IPS-20b (cell line): ENCODE measurements at regions not wholly inside any gene's neighbourhood (a gene's known extent, or its start where the extent isn't known, plus 50 kb on each side); places are given as distances from the start of the nearest gene placed in this dataset.

ENCODE experiments used
- H3K27ac ChIP-seq: one replicate; pipeline ENCODE4 v1.5.1; 2013; ENCODE audit warnings: low read length
- H3K27me3 ChIP-seq: 2 replicates; pipeline ENCODE4 v1.6.1; 2013; ENCODE audit warnings: mild to moderate bottlenecking, low read length, inconsistent platforms; ENCODE audit not compliant: insufficient read depth
- H3K36me3 ChIP-seq: 2 replicates; pipeline ENCODE4 v1.6.1; 2013; ENCODE audit warnings: low read depth, mild to moderate bottlenecking, inconsistent platforms, low read length, moderate library complexity; ENCODE audit not compliant: insufficient read depth
- H3K4me1 ChIP-seq: 2 replicates; pipeline ENCODE4 v1.6.1; 2013; ENCODE audit warnings: mild to moderate bottlenecking, control low read depth, inconsistent platforms, low read length, moderate library complexity; ENCODE audit not compliant: insufficient read depth
- H3K4me3 ChIP-seq: 2 replicates; pipeline ENCODE4 v1.5.1; 2013; ENCODE audit warnings: mild to moderate bottlenecking, low read length, inconsistent platforms
- H3K9ac ChIP-seq: 2 replicates; pipeline ENCODE4 v1.6.1; 2013; ENCODE audit warnings: low read depth, mild to moderate bottlenecking, inconsistent platforms, low read length, moderate library complexity
- H3K9me3 ChIP-seq: 2 replicates; pipeline ENCODE4 v1.6.1; 2013; ENCODE audit warnings: mild to moderate bottlenecking, low read depth, low read length, inconsistent platforms; ENCODE audit not compliant: insufficient read depth

- H3K27ac ChIP-seq = no peak overlapping the region
- H3K4me1 ChIP-seq = no peaks in the 10 kb centered on the region
- H3K27me3 ChIP-seq = no peaks in the 10 kb centered on the region
- no peak overlapping the region for H3K9ac ChIP-seq
- no peak overlapping the region for H3K4me3 ChIP-seq
- no peaks in the 10 kb centered on the region for H3K9me3 ChIP-seq
- H3K36me3 ChIP-seq = no peaks in the 10 kb centered on the region
Measured at GRCh38 chr2:19072161-19072560, 286.3 kb downstream of the OSR1 start.

- Histone ChIP-seq H3K36me3 (no peaks in the 10 kb centered on the region), H3K27ac (no peak overlapping the region)
Measured at GRCh38 chr2:19070886-19071285, 287.5 kb downstream of the OSR1 start.

GRCh38 chr2:19068206-19068605 is 290.2 kb downstream of the OSR1 start:
- no peak overlapping the region for H3K9ac ChIP-seq
- no peaks in the 10 kb centered on the region for H3K9me3 ChIP-seq
- no peak overlapping the region for H3K4me3 ChIP-seq
- H3K36me3 ChIP-seq = no peaks in the 10 kb centered on the region
- H3K27ac ChIP-seq = no peak overlapping the region
- H3K4me1 ChIP-seq = peaks cover 11% of the 10 kb centered on the region; the same call in 1 of the 2 replicates
- H3K27me3 ChIP-seq = no peaks in the 10 kb centered on the region

More at GRCh38 chr2:19070886-19071285, 287.5 kb downstream of the OSR1 start:
- H3K9ac ChIP-seq = no peak overlapping the region
- H3K9me3 ChIP-seq = no peaks in the 10 kb centered on the region
- H3K4me1 ChIP-seq = no peaks in the 10 kb centered on the region
- no peak overlapping the region for H3K4me3 ChIP-seq
- no peaks in the 10 kb centered on the region for H3K27me3 ChIP-seq

GRCh38 chr2:19062370-19062769 is 296.1 kb downstream of the OSR1 start:
- no peak overlapping the region for H3K27ac ChIP-seq
- no peaks in the 10 kb centered on the region for H3K36me3 ChIP-seq
- H3K4me1 ChIP-seq = peaks cover 35% of the 10 kb centered on the region
- H3K9ac ChIP-seq = no peak overlapping the region
- H3K27me3 ChIP-seq = no peaks in the 10 kb centered on the region
- no peaks in the 10 kb centered on the region for H3K9me3 ChIP-seq
- H3K4me3 ChIP-seq = no peak overlapping the region

GRCh38 chr2:19059076-19059475 is 299.3 kb downstream of the OSR1 start:
- H3K36me3 ChIP-seq = no peaks in the 10 kb centered on the region
- 0 out of 2 replicates have a peak overlapping the region, but pooled peaks have one; percentile 1 for H3K9ac ChIP-seq
- no peak overlapping the region for H3K27ac ChIP-seq
- no peak overlapping the region for H3K4me3 ChIP-seq
- H3K27me3 ChIP-seq = no peaks in the 10 kb centered on the region
- H3K9me3 ChIP-seq = no peaks in the 10 kb centered on the region
- H3K4me1 ChIP-seq = peaks cover 33% of the 10 kb centered on the region

GRCh38 chr2:19051203-19051831 is 307.1 kb downstream of the OSR1 start:
- no peaks in the 10 kb centered on the region for H3K36me3 ChIP-seq
- no peak overlapping the region for H3K4me3 ChIP-seq
- H3K9me3 ChIP-seq = no peaks in the 10 kb centered on the region
- H3K27ac ChIP-seq = no peak overlapping the region
- H3K9ac ChIP-seq = no peak overlapping the region
- no peaks in the 10 kb centered on the region for H3K27me3 ChIP-seq
- H3K4me1 ChIP-seq = no peaks in the 10 kb centered on the region

- no peaks in the 10 kb centered on the region for H3K36me3 ChIP-seq
- H3K9ac ChIP-seq = no peak overlapping the region
- H3K9me3 ChIP-seq = no peaks in the 10 kb centered on the region
Measured at GRCh38 chr2:19050354-19050753, 308.1 kb downstream of the OSR1 start.

GRCh38 chr2:19048593-19049266 is 309.7 kb downstream of the OSR1 start:
- Histone ChIP-seq H3K27me3 (no peaks in the 10 kb centered on the region), H3K4me3 (no peak overlapping the region), H3K27ac (no peak overlapping the region), H3K36me3 (no peaks in the 10 kb centered on the region), H3K9ac (no peak overlapping the region), H3K4me1 (no peaks in the 10 kb centered on the region), H3K9me3 (no peaks in the 10 kb centered on the region)

More at GRCh38 chr2:19050354-19050753, 308.1 kb downstream of the OSR1 start:
- Histone ChIP-seq H3K27me3 (no peaks in the 10 kb centered on the region), H3K27ac (no peak overlapping the region), H3K4me1 (no peaks in the 10 kb centered on the region), H3K4me3 (no peak overlapping the region)

- no peaks in the 10 kb centered on the region for H3K27me3 ChIP-seq
- H3K27ac ChIP-seq = no peak overlapping the region
- no peak overlapping the region for H3K9ac ChIP-seq
- no peaks in the 10 kb centered on the region for H3K4me1 ChIP-seq
- H3K36me3 ChIP-seq = no peaks in the 10 kb centered on the region
- H3K9me3 ChIP-seq = no peaks in the 10 kb centered on the region
- no peak overlapping the region for H3K4me3 ChIP-seq
Measured at GRCh38 chr2:19046986-19047780, 311.2 kb downstream of the OSR1 start.

- Histone ChIP-seq H3K36me3 (no peaks in the 10 kb centered on the region), H3K27me3 (no peaks in the 10 kb centered on the region), H3K9ac (no peak overlapping the region), H3K27ac (no peak overlapping the region), H3K4me3 (no peak overlapping the region), H3K9me3 (no peaks in the 10 kb centered on the region), H3K4me1 (no peaks in the 10 kb centered on the region)
Measured at GRCh38 chr2:19045151-19045550, 313.3 kb downstream of the OSR1 start.

GRCh38 chr2:19043893-19044292 is 314.5 kb downstream of the OSR1 start:
- Histone ChIP-seq H3K27me3 (no peaks in the 10 kb centered on the region), H3K27ac (no peak overlapping the region), H3K36me3 (no peaks in the 10 kb centered on the region), H3K9me3 (no peaks in the 10 kb centered on the region), H3K4me3 (no peak overlapping the region), H3K9ac (no peak overlapping the region), H3K4me1 (no peaks in the 10 kb centered on the region)
